Fibroblast of skin of back (primary cell): ENCODE measurements at regions not wholly inside any gene's neighbourhood (a gene's known extent, or its start where the extent isn't known, plus 50 kb on each side); places are given as distances from the start of the nearest gene placed in this dataset.
"Not testable (repeated sequence)": the region's sequence is repeated elsewhere in the genome, so short reads cannot be mapped to it uniquely, and the experiment has no call there.

Source experiments
- DNase-seq: peaks from one replicate; pipeline ENCODE4 v3.0.0-alpha.2; 2013

- no peak for DNase-seq
Measured at GRCh38 chr12:33593753-33594152, 154.1 kb upstream of the SYT10 start.

GRCh38 chr12:33596061-33596460 lies 156.4 kb upstream of the SYT10 start:
- no peak for DNase-seq

DNA sequence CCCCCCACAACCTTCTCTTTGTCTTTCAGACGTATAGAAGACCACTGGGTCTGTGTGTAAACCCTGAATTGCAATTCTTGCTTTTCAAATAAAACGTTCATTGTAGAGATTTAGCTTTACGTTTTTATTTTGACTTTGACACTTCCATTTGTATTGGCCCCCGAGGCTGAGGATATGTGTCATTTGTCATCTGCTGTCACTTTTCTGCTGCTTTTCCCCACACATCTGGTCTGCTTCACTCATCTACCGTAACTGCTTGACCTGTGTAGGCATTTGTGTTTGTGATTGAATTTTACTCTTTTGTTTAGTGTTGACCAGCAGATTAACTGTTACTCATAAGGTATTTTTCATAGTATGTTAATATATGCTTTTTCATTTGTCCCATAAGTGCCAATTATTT lies 157.2 kb upstream of the SYT10 start:
- DNase-seq = no peak

DNA sequence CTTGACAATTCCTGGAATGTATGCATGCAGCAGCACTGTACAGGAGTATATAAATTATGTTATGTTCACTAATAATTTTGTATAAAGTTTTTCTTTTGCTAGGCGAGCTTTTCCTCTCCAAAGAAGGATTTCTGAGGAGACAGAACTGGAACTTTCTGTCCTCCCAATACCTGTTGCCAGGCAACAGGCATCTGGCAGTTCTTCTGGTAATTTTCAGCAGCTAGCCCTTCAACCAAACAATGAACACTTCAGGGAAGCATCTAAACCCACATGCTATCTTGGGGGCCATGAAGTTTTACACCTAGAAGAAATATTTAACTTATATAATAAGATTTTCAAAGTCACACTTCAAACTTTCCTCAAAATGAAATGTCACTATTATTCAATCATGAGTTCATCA lies 162.9 kb upstream of the SYT10 start:
- DNase-seq = no peak

DNA sequence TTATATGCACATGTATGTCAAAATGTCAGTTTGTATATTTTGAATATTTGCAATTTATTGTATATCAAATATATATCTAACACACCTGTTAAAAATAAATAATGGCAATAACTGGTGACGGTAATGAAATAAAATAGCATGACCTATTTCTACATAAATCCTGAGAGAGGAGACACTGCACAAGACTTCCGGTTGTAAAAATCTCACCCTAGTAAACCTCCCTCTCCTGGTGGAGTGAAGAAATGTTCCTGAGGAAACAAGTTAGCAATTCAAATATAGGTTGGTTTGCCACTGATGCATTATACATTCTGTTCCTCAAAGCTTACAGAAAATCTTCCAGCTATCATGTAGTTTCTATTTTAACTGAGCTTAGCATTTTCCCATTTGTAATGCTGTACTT lies 166.1 kb upstream of the SYT10 start:
- peak; percentile 1 for DNase-seq

GRCh38 chr12:33609910-33610309 lies 170.3 kb upstream of the SYT10 start:
- no peak for DNase-seq

GRCh38 chr12:33614630-33615029 lies 175.0 kb upstream of the SYT10 start:
- no peak for DNase-seq

GRCh38 chr12:33617218-33617617 lies 177.6 kb upstream of the SYT10 start:
- DNase-seq = no peak

GRCh38 chr12:33628087-33628486 lies 188.5 kb upstream of the SYT10 start:
- DNase-seq = no peak

DNA sequence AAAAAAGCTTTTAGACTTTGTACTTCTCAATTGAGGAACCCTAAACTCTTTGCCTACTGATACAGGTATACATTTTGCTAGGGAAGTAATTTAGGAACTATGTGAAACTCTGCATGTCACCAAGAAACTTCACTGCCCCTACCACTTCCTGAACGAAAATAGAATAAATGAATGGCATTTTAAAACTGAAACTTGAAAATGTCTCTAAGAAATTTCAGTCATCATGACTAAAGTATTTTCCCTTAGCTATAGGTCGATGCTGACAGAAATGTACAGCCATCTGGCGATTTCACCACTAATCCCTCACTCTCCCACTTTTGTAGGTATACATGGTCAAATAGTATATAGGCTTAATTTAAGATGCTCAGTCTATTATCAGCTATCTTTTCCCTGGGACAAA lies 194.9 kb upstream of the SYT10 start:
- no peak for DNase-seq

DNA sequence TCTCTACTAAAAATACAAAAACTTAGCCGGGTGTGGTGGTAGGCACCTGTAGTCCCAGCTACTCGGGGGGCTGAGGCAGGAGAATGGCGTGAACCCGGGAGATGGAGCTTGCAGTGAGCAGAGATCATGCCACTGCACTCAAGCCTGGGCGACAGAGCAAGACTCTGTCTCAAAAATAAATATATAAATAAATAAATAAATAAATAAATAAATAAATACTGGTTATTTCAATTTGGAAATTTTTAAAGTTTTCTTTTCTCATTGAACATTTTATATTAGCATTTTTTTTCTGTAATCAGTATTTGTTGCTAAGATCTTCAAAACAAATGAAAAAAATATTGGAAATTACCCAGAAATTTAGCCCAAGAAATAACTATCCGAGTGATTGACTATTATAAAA lies 197.3 kb upstream of the SYT10 start:
- DNase-seq = not testable (repeated sequence)

GRCh38 chr12:33639975-33640374 lies 200.4 kb upstream of the SYT10 start:
- DNase-seq = no peak

DNA sequence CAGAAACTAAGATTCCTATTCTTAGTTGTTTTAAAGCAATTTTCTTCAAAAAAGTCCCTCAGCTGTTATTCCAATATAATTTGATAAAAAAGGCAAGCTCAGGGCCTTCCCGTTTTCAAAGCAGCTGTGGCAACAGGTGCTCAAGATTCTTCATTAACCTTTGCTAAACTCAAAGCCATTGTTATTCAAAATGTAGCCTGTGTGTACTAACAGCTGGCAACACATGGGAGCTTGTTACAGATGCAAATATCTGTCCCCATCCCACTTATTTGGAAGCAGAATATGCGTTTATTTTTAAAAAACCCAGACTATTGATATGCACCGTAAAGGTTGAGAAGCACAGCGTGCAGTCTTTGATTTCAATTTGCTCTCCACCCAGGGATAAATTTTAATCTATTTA lies 210.4 kb upstream of the SYT10 start:
- DNase-seq = no peak

DNA sequence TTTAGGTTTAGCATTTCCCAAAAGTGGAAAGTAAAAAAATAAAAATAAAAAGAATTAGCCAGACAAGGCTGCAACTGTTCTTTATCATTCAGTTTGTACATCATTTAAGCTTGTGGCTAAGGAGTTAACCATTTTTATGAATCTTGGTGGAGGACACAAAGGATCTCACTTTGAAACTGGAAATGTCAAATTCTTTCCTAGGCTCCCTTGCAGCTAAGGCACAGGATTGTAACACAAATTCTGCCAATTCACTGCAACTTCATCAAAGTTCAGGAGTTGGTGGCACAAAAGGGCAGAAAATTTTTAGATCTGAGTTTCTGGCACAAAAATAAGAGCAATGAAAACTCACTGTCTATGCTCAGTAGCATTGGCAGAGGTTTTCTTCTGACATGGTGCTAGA lies 211.2 kb upstream of the SYT10 start:
- DNase-seq = no peak

- DNase-seq = no peak
Measured at GRCh38 chr12:33653362-33653761, 213.7 kb upstream of the SYT10 start.

DNA sequence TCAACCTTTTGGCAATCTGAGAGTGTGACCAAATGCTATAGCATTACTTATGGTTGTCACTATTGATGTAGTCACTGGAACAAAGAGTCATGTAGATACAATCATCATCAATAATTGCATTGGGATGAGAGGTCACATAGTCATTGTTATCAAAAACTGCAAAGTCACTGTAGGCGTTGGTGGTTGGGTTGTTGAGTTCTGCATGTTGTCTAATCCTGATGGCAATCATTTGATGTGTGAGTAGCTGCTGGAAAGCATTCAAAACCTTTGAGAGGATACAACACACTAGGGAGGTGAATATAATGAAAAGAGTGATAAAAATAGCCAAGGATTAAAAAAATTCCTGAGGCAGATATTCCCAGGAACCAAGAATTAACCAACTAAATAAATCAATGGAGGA lies 214.7 kb upstream of the SYT10 start:
- no peak for DNase-seq

- DNase-seq = no peak
Measured at GRCh38 chr12:33663000-33663654, 223.5 kb upstream of the SYT10 start.

- no peak for DNase-seq
Measured at GRCh38 chr12:33669349-33669748, 229.7 kb upstream of the SYT10 start.

GRCh38 chr12:33670284-33670683 lies 230.7 kb upstream of the SYT10 start:
- no peak for DNase-seq

- DNase-seq = no peak
Measured at GRCh38 chr12:33671676-33672075, 232.1 kb upstream of the SYT10 start.

GRCh38 chr12:33672836-33673577 lies 233.4 kb upstream of the SYT10 start:
- DNase-seq = no peak

- DNase-seq = no peak
Measured at GRCh38 chr12:33676866-33677265, 237.2 kb upstream of the SYT10 start.

- no peak for DNase-seq
Measured at GRCh38 chr12:33678221-33678964, 238.8 kb upstream of the SYT10 start.

GRCh38 chr12:33690562-33690961 lies 250.9 kb upstream of the SYT10 start:
- DNase-seq = no peak
